Right lobe of liver (tissue), 4 donors: ENCODE measurements at regions not wholly inside any gene's neighbourhood (a gene's known extent, or its start where the extent isn't known, plus 50 kb on each side); places are given as distances from the start of the nearest gene placed in this dataset.

Experiments used
- POLR2A ChIP-seq: fragments of 450-650 bp; IDR thresholded peaks from one replicate; pipeline ENCODE4 v1.6.1; 2017; ENCODE audit warnings: antibody characterized with exemption, mild to moderate bottlenecking
- TF ChIP-seq, protein P1 (sequence below), 4 donors: fragments of 200-600 bp in 3 of 4; fragments of 450-650 bp in 1 of 4; IDR thresholded peaks; one replicate each; pipeline versions ENCODE4 v1.5.1 to v1.8.0; 2016 to 2022; ENCODE audit warnings: antibody characterized with exemption in 4 of 4, mild to moderate bottlenecking in 2 of 4
- donor health status: DM: no; HTN: no; CAD: no.
- donor health status: DM: no; HTN: no; CAD: no.
- donor health status: DM: no; HTN: yes; CAD: no.

DNA sequence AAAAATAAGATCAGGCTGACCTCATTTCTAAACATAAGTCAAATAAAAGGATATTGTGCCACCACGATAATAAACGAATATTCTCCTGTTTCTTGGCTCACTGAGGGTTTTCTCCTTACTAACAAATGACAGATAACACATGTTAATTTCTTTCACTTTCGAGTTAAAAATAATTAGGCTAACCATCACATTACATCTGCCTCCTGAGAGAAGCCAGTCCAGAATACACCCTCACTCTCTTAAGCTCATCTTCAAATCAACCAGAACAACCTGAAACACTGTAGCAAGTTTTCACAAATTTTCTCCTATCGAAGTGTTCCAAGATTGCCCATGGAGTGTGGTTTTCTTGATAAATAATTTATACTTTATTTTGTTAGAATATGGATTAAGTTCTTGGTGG lies 1285.6 kb upstream of the EYS start:
- no peak for TF ChIP-seq POLR2A
- TF ChIP-seq, protein P1, sequence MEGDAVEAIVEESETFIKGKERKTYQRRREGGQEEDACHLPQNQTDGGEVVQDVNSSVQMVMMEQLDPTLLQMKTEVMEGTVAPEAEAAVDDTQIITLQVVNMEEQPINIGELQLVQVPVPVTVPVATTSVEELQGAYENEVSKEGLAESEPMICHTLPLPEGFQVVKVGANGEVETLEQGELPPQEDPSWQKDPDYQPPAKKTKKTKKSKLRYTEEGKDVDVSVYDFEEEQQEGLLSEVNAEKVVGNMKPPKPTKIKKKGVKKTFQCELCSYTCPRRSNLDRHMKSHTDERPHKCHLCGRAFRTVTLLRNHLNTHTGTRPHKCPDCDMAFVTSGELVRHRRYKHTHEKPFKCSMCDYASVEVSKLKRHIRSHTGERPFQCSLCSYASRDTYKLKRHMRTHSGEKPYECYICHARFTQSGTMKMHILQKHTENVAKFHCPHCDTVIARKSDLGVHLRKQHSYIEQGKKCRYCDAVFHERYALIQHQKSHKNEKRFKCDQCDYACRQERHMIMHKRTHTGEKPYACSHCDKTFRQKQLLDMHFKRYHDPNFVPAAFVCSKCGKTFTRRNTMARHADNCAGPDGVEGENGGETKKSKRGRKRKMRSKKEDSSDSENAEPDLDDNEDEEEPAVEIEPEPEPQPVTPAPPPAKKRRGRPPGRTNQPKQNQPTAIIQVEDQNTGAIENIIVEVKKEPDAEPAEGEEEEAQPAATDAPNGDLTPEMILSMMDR (IDR thresholded peaks at IDR 0.05) = no peak
